Activated T-helper 17 cell treated with anti-CD3 and anti-CD28 coated beads, Interleukin-2, amount 50 U/mL, for 72 hours (primary cell): ENCODE measurements at regions not wholly inside any gene's neighbourhood (a gene's known extent, or its start where the extent isn't known, plus 50 kb on each side); places are given as distances from the start of the nearest gene placed in this dataset.

Experiments
- ATAC-seq: fragments of 150-1000 bp; cut with Tn5 transposase; replicated peaks from 2 replicates; pipeline ENCODE4 v1.10.0; 2021; ENCODE audit warnings: mild to moderate bottlenecking, moderate library complexity
- H3K27ac Mint-ChIP-seq: one replicate; pipeline ENCODE4 v1.8.0; 2022; ENCODE audit warnings: mixed read lengths
- H3K27me3 Mint-ChIP-seq: one replicate; pipeline ENCODE4 v1.8.0; 2022; ENCODE audit warnings: mixed read lengths
- H3K36me3 Mint-ChIP-seq: one replicate; pipeline ENCODE4 v1.8.0; 2022; ENCODE audit warnings: low read depth, mild to moderate bottlenecking, mixed read lengths
- H3K4me1 Mint-ChIP-seq: one replicate; pipeline ENCODE4 v1.8.0; 2022; ENCODE audit warnings: mixed read lengths
- H3K4me3 Mint-ChIP-seq: one replicate; pipeline ENCODE4 v1.8.0; 2022; ENCODE audit warnings: mild to moderate bottlenecking, mixed read lengths
- H3K9me3 Mint-ChIP-seq: one replicate; pipeline ENCODE4 v1.8.0; 2022; ENCODE audit warnings: mixed read lengths

- Mint-ChIP-seq H3K27ac (no peak overlapping the region), H3K36me3 (no peaks in the 10 kb centered on the region), H3K27me3 (no peaks in the 10 kb centered on the region), H3K4me3 (no peak overlapping the region), H3K4me1 (no peaks in the 10 kb centered on the region), H3K9me3 (peaks cover 4% of the 10 kb centered on the region)
- ATAC-seq, result no peak
Observed at GRCh38 chr3:34533451-34533850, 735.0 kb downstream of the PDCD6IP start.

DNA sequence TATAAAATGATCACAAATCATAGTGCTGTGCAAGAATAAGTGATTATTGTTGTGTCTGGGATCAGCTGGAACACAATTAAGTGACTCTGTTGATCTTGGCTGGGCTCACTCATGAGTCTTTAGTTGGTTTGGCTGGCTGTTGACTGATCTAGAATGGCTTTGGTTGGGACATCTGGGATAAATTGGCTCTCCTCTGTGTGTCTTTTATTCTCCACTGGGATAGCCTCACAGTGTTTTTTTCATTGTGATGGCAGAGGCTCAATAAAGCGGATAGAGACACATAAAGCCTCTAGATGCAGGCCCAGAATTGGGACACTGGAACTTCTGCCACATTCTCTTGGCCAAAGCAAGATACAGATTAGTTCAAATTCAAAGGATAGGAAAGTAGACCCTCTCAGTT is 735.6 kb downstream of the PDCD6IP start:
- Mint-ChIP-seq H3K9me3 (peaks cover 9% of the 10 kb centered on the region), H3K4me3 (no peak overlapping the region), H3K27me3 (peaks cover 4% of the 10 kb centered on the region), H3K4me1 (no peaks in the 10 kb centered on the region), H3K27ac (no peak overlapping the region), H3K36me3 (no peaks in the 10 kb centered on the region)
- no peak for ATAC-seq

- Mint-ChIP-seq H3K27me3 (no peaks in the 10 kb centered on the region), H3K4me1 (no peaks in the 10 kb centered on the region), H3K4me3 (no peak overlapping the region), H3K27ac (no peak overlapping the region), H3K36me3 (no peaks in the 10 kb centered on the region), H3K9me3 (no peaks in the 10 kb centered on the region)
- no peak for ATAC-seq
Observed at GRCh38 chr3:34544136-34544535, 745.7 kb downstream of the PDCD6IP start.

- H3K27me3 Mint-ChIP-seq, result no peaks in the 10 kb centered on the region
- H3K9me3 Mint-ChIP-seq, result peaks cover 5% of the 10 kb centered on the region
- no peaks in the 10 kb centered on the region for H3K36me3 Mint-ChIP-seq
- H3K4me1 Mint-ChIP-seq, result no peaks in the 10 kb centered on the region
- no peak overlapping the region for H3K4me3 Mint-ChIP-seq
- ATAC-seq, result no peak
- no peak overlapping the region for H3K27ac Mint-ChIP-seq
Observed at GRCh38 chr3:34547297-34547920, 749.0 kb downstream of the PDCD6IP start.

GRCh38 chr3:34567266-34567665 is 768.8 kb downstream of the PDCD6IP start:
- Mint-ChIP-seq H3K36me3 (no peaks in the 10 kb centered on the region), H3K27ac (no peak overlapping the region), H3K9me3 (peaks cover 16% of the 10 kb centered on the region), H3K27me3 (no peaks in the 10 kb centered on the region), H3K4me1 (no peaks in the 10 kb centered on the region), H3K4me3 (no peak overlapping the region)
- no peak for ATAC-seq

- Mint-ChIP-seq H3K4me1 (no peaks in the 10 kb centered on the region), H3K9me3 (peaks cover 14% of the 10 kb centered on the region)
Observed at GRCh38 chr3:34568766-34569165, 770.3 kb downstream of the PDCD6IP start.

GRCh38 chr3:34569437-34569836 is 771.0 kb downstream of the PDCD6IP start:
- Mint-ChIP-seq H3K9me3 (peaks cover 17% of the 10 kb centered on the region), H3K27me3 (no peaks in the 10 kb centered on the region), H3K27ac (no peak overlapping the region), H3K36me3 (no peaks in the 10 kb centered on the region), H3K4me1 (no peaks in the 10 kb centered on the region), H3K4me3 (no peak overlapping the region)
- ATAC-seq, result no peak

More at GRCh38 chr3:34568766-34569165, 770.3 kb downstream of the PDCD6IP start:
- Mint-ChIP-seq H3K4me3 (no peak overlapping the region), H3K36me3 (no peaks in the 10 kb centered on the region), H3K27me3 (no peaks in the 10 kb centered on the region), H3K27ac (no peak overlapping the region)
- ATAC-seq, result no peak

DNA sequence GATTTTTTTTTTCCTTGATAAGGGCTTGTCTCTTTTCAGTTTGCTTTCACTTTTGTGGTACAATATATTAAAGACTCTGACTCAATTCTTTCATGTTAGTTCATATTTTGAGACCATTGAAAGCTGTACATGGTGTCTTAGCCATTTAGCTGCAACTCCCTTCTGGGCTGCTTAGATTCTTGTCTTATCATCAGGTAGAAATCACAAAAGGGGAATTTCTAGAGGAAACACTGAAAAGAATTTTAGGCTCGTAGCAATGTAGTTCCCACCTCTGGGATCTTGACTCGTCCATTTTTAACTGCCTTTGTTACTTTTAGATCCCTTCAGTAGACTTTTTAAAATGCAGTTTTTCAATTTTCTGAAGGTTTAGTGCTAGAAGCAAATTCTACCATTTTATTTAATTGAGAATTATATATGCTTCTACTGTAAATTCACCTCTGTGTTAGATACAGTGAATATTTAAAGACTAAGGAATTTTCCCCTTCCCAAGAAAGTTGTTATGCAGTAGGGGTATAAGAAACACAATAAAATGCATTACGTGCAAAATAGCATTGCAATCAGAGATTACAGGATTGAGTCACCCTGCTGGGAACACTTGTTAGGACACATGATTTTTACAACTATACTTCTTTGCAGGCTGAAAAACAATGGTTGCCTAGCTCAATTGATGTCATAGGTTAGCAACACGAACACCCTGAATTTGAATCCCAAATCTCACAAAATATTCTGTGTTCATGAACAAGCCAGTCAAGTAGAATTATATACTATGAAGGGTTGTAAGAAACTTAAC is 772.7 kb downstream of the PDCD6IP start:
- Mint-ChIP-seq H3K9me3 (peaks cover 8% of the 10 kb centered on the region), H3K27ac (no peak overlapping the region), H3K36me3 (no peaks in the 10 kb centered on the region), H3K4me3 (no peak overlapping the region), H3K27me3 (no peaks in the 10 kb centered on the region), H3K4me1 (no peaks in the 10 kb centered on the region)
- ATAC-seq, result no peak

GRCh38 chr3:34571714-34572113 is 773.3 kb downstream of the PDCD6IP start:
- no peak overlapping the region for H3K4me3 Mint-ChIP-seq

GRCh38 chr3:34575776-34576175 is 777.3 kb downstream of the PDCD6IP start:
- H3K27ac Mint-ChIP-seq, result no peak overlapping the region
- H3K27me3 Mint-ChIP-seq, result no peaks in the 10 kb centered on the region
- H3K9me3 Mint-ChIP-seq, result peaks cover 4% of the 10 kb centered on the region
- no peaks in the 10 kb centered on the region for H3K36me3 Mint-ChIP-seq
- H3K4me3 Mint-ChIP-seq, result no peak overlapping the region
- no peak for ATAC-seq
- H3K4me1 Mint-ChIP-seq, result no peaks in the 10 kb centered on the region

More at GRCh38 chr3:34571714-34572113, 773.3 kb downstream of the PDCD6IP start:
- Mint-ChIP-seq H3K4me1 (no peaks in the 10 kb centered on the region), H3K36me3 (no peaks in the 10 kb centered on the region), H3K27me3 (no peaks in the 10 kb centered on the region), H3K9me3 (peaks cover 8% of the 10 kb centered on the region), H3K27ac (no peak overlapping the region)
- ATAC-seq, result no peak

GRCh38 chr3:34582055-34582454 is 783.6 kb downstream of the PDCD6IP start:
- no peak overlapping the region for H3K4me3 Mint-ChIP-seq
- no peak overlapping the region for H3K27ac Mint-ChIP-seq
- no peaks in the 10 kb centered on the region for H3K9me3 Mint-ChIP-seq
- no peak for ATAC-seq
- no peaks in the 10 kb centered on the region for H3K27me3 Mint-ChIP-seq
- no peaks in the 10 kb centered on the region for H3K36me3 Mint-ChIP-seq
- H3K4me1 Mint-ChIP-seq, result no peaks in the 10 kb centered on the region

GRCh38 chr3:34583451-34583850 is 785.0 kb downstream of the PDCD6IP start:
- ATAC-seq, result no peak
- no peak overlapping the region for H3K4me3 Mint-ChIP-seq
- H3K27ac Mint-ChIP-seq, result no peak overlapping the region
- no peaks in the 10 kb centered on the region for H3K4me1 Mint-ChIP-seq
- no peaks in the 10 kb centered on the region for H3K9me3 Mint-ChIP-seq
- no peaks in the 10 kb centered on the region for H3K36me3 Mint-ChIP-seq
- H3K27me3 Mint-ChIP-seq, result no peaks in the 10 kb centered on the region

GRCh38 chr3:34584971-34585370 is 786.5 kb downstream of the PDCD6IP start:
- H3K36me3 Mint-ChIP-seq, result no peaks in the 10 kb centered on the region
- no peak for ATAC-seq

DNA sequence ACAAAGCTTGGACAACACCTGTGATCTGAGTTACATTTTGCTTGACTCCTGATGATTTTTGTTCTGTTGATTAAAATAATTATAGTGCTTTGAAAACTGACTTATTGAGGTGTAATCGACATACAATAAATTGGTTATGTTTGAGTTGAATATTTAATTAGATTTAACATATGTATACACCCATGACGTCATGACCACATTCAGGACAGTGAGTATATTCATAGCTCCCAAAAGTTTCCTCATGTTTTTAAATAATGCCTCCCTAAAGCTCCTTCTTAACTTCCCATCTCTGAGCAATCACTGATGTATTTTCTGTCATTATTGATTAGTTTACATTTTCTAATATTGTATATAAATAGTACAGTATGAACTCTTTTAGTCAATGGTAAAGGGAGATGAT is 801.2 kb downstream of the PDCD6IP start:
- no peaks in the 10 kb centered on the region for H3K36me3 Mint-ChIP-seq
- H3K9me3 Mint-ChIP-seq, result peaks cover 5% of the 10 kb centered on the region
- no peaks in the 10 kb centered on the region for H3K4me1 Mint-ChIP-seq
- H3K4me3 Mint-ChIP-seq, result no peak overlapping the region
- no peak overlapping the region for H3K27ac Mint-ChIP-seq
- ATAC-seq, result no peak
- no peaks in the 10 kb centered on the region for H3K27me3 Mint-ChIP-seq

More at GRCh38 chr3:34584971-34585370, 786.5 kb downstream of the PDCD6IP start:
- no peak overlapping the region for H3K27ac Mint-ChIP-seq
- H3K4me1 Mint-ChIP-seq, result no peaks in the 10 kb centered on the region
- H3K9me3 Mint-ChIP-seq, result no peaks in the 10 kb centered on the region
- no peak overlapping the region for H3K4me3 Mint-ChIP-seq
- no peaks in the 10 kb centered on the region for H3K27me3 Mint-ChIP-seq

DNA sequence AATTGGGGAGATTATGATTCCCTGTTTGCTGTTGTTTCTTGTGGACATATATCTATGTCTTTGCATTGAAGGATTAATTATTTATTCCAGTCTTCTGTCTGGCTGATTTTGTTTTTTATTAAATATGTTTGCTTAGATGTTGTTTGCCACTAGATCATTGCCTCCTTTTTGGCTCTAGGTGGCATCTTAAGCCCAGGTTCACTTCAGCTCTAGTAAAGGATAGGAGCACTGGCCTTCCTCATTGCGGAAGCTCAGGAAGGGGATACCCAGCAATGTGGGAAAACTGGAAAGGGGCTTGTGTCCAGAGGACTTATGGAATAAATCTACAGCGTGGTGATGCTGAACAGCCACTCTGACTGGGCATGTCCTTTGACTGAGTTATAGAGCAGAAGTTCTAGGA is 821.6 kb downstream of the PDCD6IP start:
- ATAC-seq, result no peak
- Mint-ChIP-seq H3K27me3 (no peaks in the 10 kb centered on the region), H3K4me1 (no peaks in the 10 kb centered on the region), H3K4me3 (no peak overlapping the region), H3K9me3 (peaks cover 4% of the 10 kb centered on the region), H3K27ac (no peak overlapping the region), H3K36me3 (no peaks in the 10 kb centered on the region)
